WTC11 (cell line): ENCODE measurements at regions not wholly inside any gene's neighbourhood (a gene's known extent, or its start where the extent isn't known, plus 50 kb on each side); places are given as distances from the start of the nearest gene placed in this dataset.

Source experiments
- ATAC-seq: fragments of 200-7000 bp; cut with Tn5 transposase; 2 replicates; pipeline ENCODE4 v1.10.0; 2021; ENCODE audit warnings: mild to moderate bottlenecking, moderate library complexity
- CTCF ChIA-PET: fragments of 300-600 bp; sonication (Branson Sonifier 250); formaldehyde crosslinking; loops from one replicate; lab custom pipeline; 2021; ENCODE audit warnings: antibody characterized with exemption; lab: Charles Lee
- POLR2A ChIA-PET: fragments of 350-600 bp; sonication (Branson Sonifier 250); formaldehyde crosslinking; loops from one replicate; lab custom pipeline; 2021; ENCODE audit warnings: antibody characterized with exemption; lab: Charles Lee
- DNase-seq: peaks from one replicate; pipeline ENCODE4 v3.0.0; 2021; ENCODE audit warnings: low spot score
- H3K27ac Mint-ChIP-seq: 2 replicates; pipeline ENCODE4 v1.8.0; 2021; ENCODE audit warnings: mixed read lengths
- H3K27me3 Mint-ChIP-seq: 2 replicates; pipeline ENCODE4 v1.8.0; 2021; ENCODE audit warnings: low read depth, mild to moderate bottlenecking, moderate library complexity, mixed read lengths
- H3K36me3 Mint-ChIP-seq: 2 replicates; pipeline ENCODE4 v1.8.0; 2021; ENCODE audit warnings: mixed read lengths
- H3K4me1 Mint-ChIP-seq: 2 replicates; pipeline ENCODE4 v1.8.0; 2022; ENCODE audit warnings: mixed read lengths
- H3K4me3 Mint-ChIP-seq: 2 replicates; pipeline ENCODE4 v1.8.0; 2021; ENCODE audit warnings: mild to moderate bottlenecking, moderate library complexity, mixed read lengths
- H3K9me3 Mint-ChIP-seq: 2 replicates; pipeline ENCODE4 v1.8.0; 2021; ENCODE audit warnings: mixed read lengths
- ARID4B ChIP-seq: sonication (generic); formaldehyde crosslinking; IDR thresholded peaks from 2 replicates; pipeline ENCODE4 v1.8.0; 2023; ENCODE audit warnings: missing genetic modification reagents, mild to moderate bottlenecking, borderline replicate concordance
- ATF1 ChIP-seq: sonication (generic); formaldehyde crosslinking; IDR thresholded peaks from 2 replicates; pipeline ENCODE4 v1.8.1; 2023; ENCODE audit warnings: mild to moderate bottlenecking, moderate library complexity, missing genetic modification reagents
- CREB1 ChIP-seq: sonication (generic); formaldehyde crosslinking; IDR thresholded peaks from 2 replicates; pipeline ENCODE4 v1.8.0; 2023; ENCODE audit warnings: mild to moderate bottlenecking, missing genetic modification reagents
- E2F4 ChIP-seq: sonication (generic); formaldehyde crosslinking; IDR thresholded peaks from 2 replicates; pipeline ENCODE4 v1.8.1; 2022; ENCODE audit warnings: low read depth, mild to moderate bottlenecking, moderate library complexity, missing genetic modification reagents, borderline replicate concordance
- FOXJ3 ChIP-seq: sonication (generic); formaldehyde crosslinking; IDR thresholded peaks from 2 replicates; pipeline ENCODE4 v1.9.0; 2021; ENCODE audit warnings: missing genetic modification reagents, mild to moderate bottlenecking, borderline replicate concordance
- GABPB1 ChIP-seq: sonication (generic); formaldehyde crosslinking; IDR thresholded peaks from 2 replicates; pipeline ENCODE4 v1.8.1; 2023; ENCODE audit warnings: mild to moderate bottlenecking, missing genetic modification reagents
- HMGA2 ChIP-seq: fragments of 250-450 bp; sonication (Bioruptor Pico); IDR thresholded peaks from 2 replicates; pipeline ENCODE4 v1.4.0; 2021; ENCODE audit warnings: mild to moderate bottlenecking, moderate library complexity
- IRF2 ChIP-seq: sonication (generic); formaldehyde crosslinking; IDR thresholded peaks from 2 replicates; pipeline ENCODE4 v1.8.0; 2022; ENCODE audit warnings: low read depth, missing genetic modification reagents, borderline replicate concordance
- JUN ChIP-seq: sonication (generic); formaldehyde crosslinking; IDR thresholded peaks from 2 replicates; pipeline ENCODE4 v1.8.0; 2023; ENCODE audit warnings: mild to moderate bottlenecking, missing genetic modification reagents
- NR3C1 ChIP-seq: sonication (generic); formaldehyde crosslinking; conservative IDR thresholded peaks from 2 replicates; pipeline ENCODE4 v1.8.1; 2023; ENCODE audit warnings: low read depth, mild to moderate bottlenecking, missing genetic modification reagents
- RORB ChIP-seq: fragments of 250-450 bp; sonication (Bioruptor Pico); IDR thresholded peaks from 2 replicates; pipeline ENCODE4 v1.9.0; 2021; ENCODE audit warnings: mild to moderate bottlenecking
- TP53 ChIP-seq: sonication (generic); formaldehyde crosslinking; IDR thresholded peaks from 2 replicates; pipeline ENCODE4 v1.8.1; 2023; ENCODE audit warnings: mild to moderate bottlenecking, missing genetic modification reagents
- ZBTB21 ChIP-seq: sonication (generic); formaldehyde crosslinking; IDR thresholded peaks from 2 replicates; pipeline ENCODE4 v1.8.1; 2023; ENCODE audit warnings: mild to moderate bottlenecking, missing genetic modification reagents, borderline replicate concordance
- ZNF423 ChIP-seq: fragments of 250-450 bp; sonication (Bioruptor Pico); IDR thresholded peaks from 2 replicates; pipeline ENCODE4 v2.1.2; 2022; ENCODE audit warnings: mild to moderate bottlenecking, moderate library complexity
- TF ChIP-seq, protein P1 (sequence below): sonication (generic); formaldehyde crosslinking; IDR thresholded peaks from 2 replicates; pipeline ENCODE4 v1.8.1; 2022; ENCODE audit warnings: mild to moderate bottlenecking, missing genetic modification reagents, moderate library complexity, borderline replicate concordance
- TF ChIP-seq, protein P2 (sequence below): fragments of 250-450 bp; sonication (Bioruptor Pico); IDR thresholded peaks from 2 replicates; pipeline ENCODE4 v1.8.0; 2021; ENCODE audit warnings: mild to moderate bottlenecking
- TF ChIP-seq, protein P3 (sequence below): sonication (generic); formaldehyde crosslinking; IDR thresholded peaks from 2 replicates; pipeline ENCODE4 v1.8.0; 2022; ENCODE audit warnings: mild to moderate bottlenecking, missing genetic modification reagents
- TF ChIP-seq, protein P4 (sequence below): sonication (generic); formaldehyde crosslinking; IDR thresholded peaks from 2 replicates; pipeline ENCODE4 v1.8.0; 2022; ENCODE audit warnings: mild to moderate bottlenecking, missing genetic modification reagents
- TF ChIP-seq, protein P5 (sequence below): sonication (generic); formaldehyde crosslinking; IDR thresholded peaks from 2 replicates; pipeline ENCODE4 v1.8.0; 2022; ENCODE audit warnings: mild to moderate bottlenecking, missing genetic modification reagents
- TF ChIP-seq, protein P6 (sequence below): fragments of 250-450 bp; sonication (Bioruptor Pico); IDR thresholded peaks from 2 replicates; pipeline ENCODE4 v1.9.0; 2021; ENCODE audit warnings: mild to moderate bottlenecking
- TF ChIP-seq, protein P7 (sequence below): sonication (generic); formaldehyde crosslinking; IDR thresholded peaks from 2 replicates; pipeline ENCODE4 v1.8.1; 2023; ENCODE audit warnings: mild to moderate bottlenecking, missing genetic modification reagents, moderate library complexity

- TF ChIP-seq, protein P1, sequence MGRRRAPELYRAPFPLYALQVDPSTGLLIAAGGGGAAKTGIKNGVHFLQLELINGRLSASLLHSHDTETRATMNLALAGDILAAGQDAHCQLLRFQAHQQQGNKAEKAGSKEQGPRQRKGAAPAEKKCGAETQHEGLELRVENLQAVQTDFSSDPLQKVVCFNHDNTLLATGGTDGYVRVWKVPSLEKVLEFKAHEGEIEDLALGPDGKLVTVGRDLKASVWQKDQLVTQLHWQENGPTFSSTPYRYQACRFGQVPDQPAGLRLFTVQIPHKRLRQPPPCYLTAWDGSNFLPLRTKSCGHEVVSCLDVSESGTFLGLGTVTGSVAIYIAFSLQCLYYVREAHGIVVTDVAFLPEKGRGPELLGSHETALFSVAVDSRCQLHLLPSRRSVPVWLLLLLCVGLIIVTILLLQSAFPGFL (CRISPR knock-in tag) = no peak
- TF ChIP-seq GABPB1 (CRISPR knock-in tag) (no peak), NR3C1 (no peak), FOXJ3 (no peak), TP53 (CRISPR knock-in tag) (no peak)
- TF ChIP-seq, protein P2, sequence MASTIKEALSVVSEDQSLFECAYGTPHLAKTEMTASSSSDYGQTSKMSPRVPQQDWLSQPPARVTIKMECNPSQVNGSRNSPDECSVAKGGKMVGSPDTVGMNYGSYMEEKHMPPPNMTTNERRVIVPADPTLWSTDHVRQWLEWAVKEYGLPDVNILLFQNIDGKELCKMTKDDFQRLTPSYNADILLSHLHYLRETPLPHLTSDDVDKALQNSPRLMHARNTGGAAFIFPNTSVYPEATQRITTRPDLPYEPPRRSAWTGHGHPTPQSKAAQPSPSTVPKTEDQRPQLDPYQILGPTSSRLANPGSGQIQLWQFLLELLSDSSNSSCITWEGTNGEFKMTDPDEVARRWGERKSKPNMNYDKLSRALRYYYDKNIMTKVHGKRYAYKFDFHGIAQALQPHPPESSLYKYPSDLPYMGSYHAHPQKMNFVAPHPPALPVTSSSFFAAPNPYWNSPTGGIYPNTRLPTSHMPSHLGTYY (CRISPR knock-in tag) = no peak
- TF ChIP-seq, protein P3, sequence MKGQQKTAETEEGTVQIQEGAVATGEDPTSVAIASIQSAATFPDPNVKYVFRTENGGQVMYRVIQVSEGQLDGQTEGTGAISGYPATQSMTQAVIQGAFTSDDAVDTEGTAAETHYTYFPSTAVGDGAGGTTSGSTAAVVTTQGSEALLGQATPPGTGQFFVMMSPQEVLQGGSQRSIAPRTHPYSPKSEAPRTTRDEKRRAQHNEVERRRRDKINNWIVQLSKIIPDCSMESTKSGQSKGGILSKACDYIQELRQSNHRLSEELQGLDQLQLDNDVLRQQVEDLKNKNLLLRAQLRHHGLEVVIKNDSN (CRISPR knock-in tag) = no peak
Measured at GRCh38 chr1:104629589-104629988, 879.9 kb downstream of the AMY1C start (continued).

GRCh38 chr1:104630567-104631149, 881.0 kb downstream of the AMY1C start:
- Mint-ChIP-seq H3K9me3 (no peaks in the 10 kb centered on the region), H3K27ac (no peak overlapping the region), H3K36me3 (no peaks in the 10 kb centered on the region), H3K4me1 (no peaks in the 10 kb centered on the region), H3K4me3 (no peak overlapping the region), H3K27me3 (no peaks in the 10 kb centered on the region)
- ChIA-PET POLR2A (no interaction called here), CTCF (no interaction called here)
- ATAC-seq = no peak
- TF ChIP-seq, protein P4, sequence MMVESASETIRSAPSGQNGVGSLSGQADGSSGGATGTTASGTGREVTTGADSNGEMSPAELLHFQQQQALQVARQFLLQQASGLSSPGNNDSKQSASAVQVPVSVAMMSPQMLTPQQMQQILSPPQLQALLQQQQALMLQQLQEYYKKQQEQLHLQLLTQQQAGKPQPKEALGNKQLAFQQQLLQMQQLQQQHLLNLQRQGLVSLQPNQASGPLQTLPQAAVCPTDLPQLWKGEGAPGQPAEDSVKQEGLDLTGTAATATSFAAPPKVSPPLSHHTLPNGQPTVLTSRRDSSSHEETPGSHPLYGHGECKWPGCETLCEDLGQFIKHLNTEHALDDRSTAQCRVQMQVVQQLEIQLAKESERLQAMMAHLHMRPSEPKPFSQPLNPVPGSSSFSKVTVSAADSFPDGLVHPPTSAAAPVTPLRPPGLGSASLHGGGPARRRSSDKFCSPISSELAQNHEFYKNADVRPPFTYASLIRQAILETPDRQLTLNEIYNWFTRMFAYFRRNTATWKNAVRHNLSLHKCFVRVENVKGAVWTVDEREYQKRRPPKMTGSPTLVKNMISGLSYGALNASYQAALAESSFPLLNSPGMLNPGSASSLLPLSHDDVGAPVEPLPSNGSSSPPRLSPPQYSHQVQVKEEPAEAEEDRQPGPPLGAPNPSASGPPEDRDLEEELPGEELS (CRISPR knock-in tag) = no peak
- TF ChIP-seq JUN (CRISPR knock-in tag) = no peak
- no peak for TF ChIP-seq IRF2 (CRISPR knock-in tag)
- TF ChIP-seq ATF1 (CRISPR knock-in tag) = no peak
- no peak for TF ChIP-seq RORB (CRISPR knock-in tag)
- no peak for TF ChIP-seq E2F4
- no peak for DNase-seq

- ChIA-PET POLR2A (no interaction called here), CTCF (no interaction called here)
- Mint-ChIP-seq H3K9me3 (no peaks in the 10 kb centered on the region), H3K27me3 (no peaks in the 10 kb centered on the region), H3K27ac (no peak overlapping the region), H3K4me1 (no peaks in the 10 kb centered on the region), H3K36me3 (no peaks in the 10 kb centered on the region), H3K4me3 (no peak overlapping the region)
- DNase-seq (no peak), ATAC-seq (peak; percentile 43)
- TF ChIP-seq, protein P5, sequence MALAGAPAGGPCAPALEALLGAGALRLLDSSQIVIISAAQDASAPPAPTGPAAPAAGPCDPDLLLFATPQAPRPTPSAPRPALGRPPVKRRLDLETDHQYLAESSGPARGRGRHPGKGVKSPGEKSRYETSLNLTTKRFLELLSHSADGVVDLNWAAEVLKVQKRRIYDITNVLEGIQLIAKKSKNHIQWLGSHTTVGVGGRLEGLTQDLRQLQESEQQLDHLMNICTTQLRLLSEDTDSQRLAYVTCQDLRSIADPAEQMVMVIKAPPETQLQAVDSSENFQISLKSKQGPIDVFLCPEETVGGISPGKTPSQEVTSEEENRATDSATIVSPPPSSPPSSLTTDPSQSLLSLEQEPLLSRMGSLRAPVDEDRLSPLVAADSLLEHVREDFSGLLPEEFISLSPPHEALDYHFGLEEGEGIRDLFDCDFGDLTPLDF = no peak
- TF ChIP-seq HMGA2 (CRISPR knock-in tag) (no peak), RORB (CRISPR knock-in tag) (no peak), ZNF423 (CRISPR knock-in tag) (no peak), ZBTB21 (CRISPR knock-in tag) (no peak), ARID4B (CRISPR knock-in tag) (no peak), CREB1 (CRISPR knock-in tag) (no peak)
- TF ChIP-seq, protein P6, sequence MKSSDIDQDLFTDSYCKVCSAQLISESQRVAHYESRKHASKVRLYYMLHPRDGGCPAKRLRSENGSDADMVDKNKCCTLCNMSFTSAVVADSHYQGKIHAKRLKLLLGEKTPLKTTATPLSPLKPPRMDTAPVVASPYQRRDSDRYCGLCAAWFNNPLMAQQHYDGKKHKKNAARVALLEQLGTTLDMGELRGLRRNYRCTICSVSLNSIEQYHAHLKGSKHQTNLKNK (CRISPR knock-in tag) = no peak
- TF ChIP-seq, protein P7, sequence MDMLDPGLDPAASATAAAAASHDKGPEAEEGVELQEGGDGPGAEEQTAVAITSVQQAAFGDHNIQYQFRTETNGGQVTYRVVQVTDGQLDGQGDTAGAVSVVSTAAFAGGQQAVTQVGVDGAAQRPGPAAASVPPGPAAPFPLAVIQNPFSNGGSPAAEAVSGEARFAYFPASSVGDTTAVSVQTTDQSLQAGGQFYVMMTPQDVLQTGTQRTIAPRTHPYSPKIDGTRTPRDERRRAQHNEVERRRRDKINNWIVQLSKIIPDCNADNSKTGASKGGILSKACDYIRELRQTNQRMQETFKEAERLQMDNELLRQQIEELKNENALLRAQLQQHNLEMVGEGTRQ (CRISPR knock-in tag) = no peak
Measured at GRCh38 chr1:104636581-104636980, 886.9 kb downstream of the AMY1C start.
